SH-SY5Y (cell line): ENCODE measurements at regions not wholly inside any gene's neighbourhood (a gene's known extent, or its start where the extent isn't known, plus 50 kb on each side); places are given as distances from the start of the nearest gene placed in this dataset.

Experiments used
- GATA2 ChIP-seq: IDR thresholded peaks from 2 replicates; pipeline ENCODE4 v1.6.1; 2011; ENCODE audit warnings: mild to moderate bottlenecking, low read depth, low read length
- GATA3 ChIP-seq: IDR thresholded peaks from 2 replicates; pipeline ENCODE4 v1.6.1; 2011; ENCODE audit warnings: low read depth, mild to moderate bottlenecking, low read length, moderate library complexity

GRCh38 chr2:2696733-2697455 lies 365.8 kb upstream of the MYT1L start:
- TF ChIP-seq GATA2 (no peak), GATA3 (no peak)
